GM18861 (cell line): ENCODE measurements at regions not wholly inside any gene's neighbourhood (a gene's known extent, or its start where the extent isn't known, plus 50 kb on each side); places are given as distances from the start of the nearest gene placed in this dataset.

ENCODE experiments used
- ATAC-seq: cut with Tn5 transposase; IDR thresholded peaks from one replicate; pipeline ENCODE4 v1.9.1; 2021; ENCODE audit not compliant: unreplicated experiment

- ATAC-seq, result no peak
Measured at GRCh38 chr11:80826808-80827207, 1386.0 kb upstream of the TENM4 start.

- no peak for ATAC-seq
Measured at GRCh38 chr11:80822308-80822707, 1381.5 kb upstream of the TENM4 start.

- no peak for ATAC-seq
Measured at GRCh38 chr11:80819271-80819670, 1378.4 kb upstream of the TENM4 start.

GRCh38 chr11:80816966-80817365 lies 1376.1 kb upstream of the TENM4 start:
- peak; percentile 17 for ATAC-seq

- peak; percentile 23 for ATAC-seq
Measured at GRCh38 chr11:80816454-80816847, 1375.6 kb upstream of the TENM4 start.

GRCh38 chr11:80815752-80816453 lies 1375.1 kb upstream of the TENM4 start:
- ATAC-seq, result peak; percentile 89

GRCh38 chr11:80814813-80815212 lies 1374.0 kb upstream of the TENM4 start:
- ATAC-seq, result no peak

- no peak for ATAC-seq
Measured at GRCh38 chr11:80810695-80811094, 1369.9 kb upstream of the TENM4 start.

- no peak for ATAC-seq
Measured at GRCh38 chr11:80798174-80798573, 1357.3 kb upstream of the TENM4 start.

GRCh38 chr11:80783561-80783960 lies 1342.7 kb upstream of the TENM4 start:
- ATAC-seq, result no peak

- ATAC-seq, result no peak
Measured at GRCh38 chr11:80782135-80782885, 1341.5 kb upstream of the TENM4 start.

- no peak for ATAC-seq
Measured at GRCh38 chr11:80779905-80780605, 1339.2 kb upstream of the TENM4 start.

GRCh38 chr11:80778941-80779340 lies 1338.1 kb upstream of the TENM4 start:
- ATAC-seq, result no peak

GRCh38 chr11:80778432-80778831 lies 1337.6 kb upstream of the TENM4 start:
- ATAC-seq, result no peak

- no peak for ATAC-seq
Measured at GRCh38 chr11:80773919-80774318, 1333.1 kb upstream of the TENM4 start.

- no peak for ATAC-seq
Measured at GRCh38 chr11:80771017-80771416, 1330.2 kb upstream of the TENM4 start.

- ATAC-seq, result no peak
Measured at GRCh38 chr11:80758787-80759186, 1318.0 kb upstream of the TENM4 start.

- ATAC-seq, result no peak
Measured at GRCh38 chr11:80748207-80748925, 1307.5 kb upstream of the TENM4 start.

- ATAC-seq, result no peak
Measured at GRCh38 chr11:80746300-80746699, 1305.5 kb upstream of the TENM4 start.

GRCh38 chr11:80745416-80745815 lies 1304.6 kb upstream of the TENM4 start:
- no peak for ATAC-seq

GRCh38 chr11:80733790-80734189 lies 1293.0 kb upstream of the TENM4 start:
- ATAC-seq, result no peak
